GM06990 (cell line): ENCODE measurements at regions not wholly inside any gene's neighbourhood (a gene's known extent, or its start where the extent isn't known, plus 50 kb on each side); places are given as distances from the start of the nearest gene placed in this dataset.

Experiments used
- DNase-seq: peaks from one replicate; pipeline ENCODE4 v3.0.0-alpha.2; 2011; ENCODE audit not compliant: insufficient read length; ENCODE audit errors: extremely low read depth
- H3K27me3 ChIP-seq: replicated peaks from 2 replicates; pipeline ENCODE4 v1.6.0; 2011; ENCODE audit warnings: low read length; ENCODE audit not compliant: control insufficient read depth, insufficient read depth
- H3K36me3 ChIP-seq: 2 replicates; pipeline ENCODE4 v1.5.1; 2011; ENCODE audit warnings: low read length; ENCODE audit not compliant: control insufficient read depth, insufficient read depth
- H3K4me3 ChIP-seq: replicated peaks from 2 replicates; pipeline ENCODE4 v1.5.1; 2011; ENCODE audit warnings: low read depth, mild to moderate bottlenecking, control low read depth, low read length
- CTCF ChIP-seq: IDR thresholded peaks from 2 replicates; pipeline ENCODE4 v1.5.1; 2011; ENCODE audit warnings: low read length, control low read depth, mild to moderate bottlenecking, inconsistent platforms; ENCODE audit not compliant: insufficient read depth, poor library complexity, severe bottlenecking

GRCh38 chr3:40971191-40972168 lies 227.8 kb upstream of the CTNNB1 start:
- no peaks in the 10 kb centered on the region for H3K36me3 ChIP-seq
- peak; percentile 25 for TF ChIP-seq CTCF
- no peak overlapping the region for H3K4me3 ChIP-seq
- H3K27me3 ChIP-seq: no peaks in the 10 kb centered on the region
- DNase-seq: peak; percentile 80

- Histone ChIP-seq H3K4me3 (no peak overlapping the region), H3K36me3 (no peaks in the 10 kb centered on the region), H3K27me3 (no peaks in the 10 kb centered on the region)
- no peak for DNase-seq
- TF ChIP-seq CTCF: no peak
Measured at GRCh38 chr3:40972350-40972749, 227.0 kb upstream of the CTNNB1 start.

GRCh38 chr3:40973141-40973540 lies 226.2 kb upstream of the CTNNB1 start:
- Histone ChIP-seq H3K27me3 (no peaks in the 10 kb centered on the region), H3K4me3 (no peak overlapping the region), H3K36me3 (no peaks in the 10 kb centered on the region)
- DNase-seq: no peak
- TF ChIP-seq CTCF: no peak

GRCh38 chr3:40975711-40976121 lies 223.6 kb upstream of the CTNNB1 start:
- DNase-seq: no peak
- Histone ChIP-seq H3K4me3 (no peak overlapping the region), H3K36me3 (no peaks in the 10 kb centered on the region), H3K27me3 (no peaks in the 10 kb centered on the region; the same call in 1 of the 2 replicates)
- no peak for TF ChIP-seq CTCF

GRCh38 chr3:40976241-40976640 lies 223.1 kb upstream of the CTNNB1 start:
- Histone ChIP-seq H3K4me3 (no peak overlapping the region), H3K36me3 (no peaks in the 10 kb centered on the region), H3K27me3 (no peaks in the 10 kb centered on the region; the same call in 1 of the 2 replicates)
- no peak for TF ChIP-seq CTCF
- no peak for DNase-seq
